ENCODE measurements at regions not wholly inside any gene's neighbourhood (a gene's known extent, or its start where the extent isn't known, plus 50 kb on each side); places are given as distances from the start of the nearest gene placed in this dataset.

GRCh38 chr13:73325723-73326558, 267.1 kb downstream of the KLF5 start:
- TF ChIP-seq, protein P1, sequence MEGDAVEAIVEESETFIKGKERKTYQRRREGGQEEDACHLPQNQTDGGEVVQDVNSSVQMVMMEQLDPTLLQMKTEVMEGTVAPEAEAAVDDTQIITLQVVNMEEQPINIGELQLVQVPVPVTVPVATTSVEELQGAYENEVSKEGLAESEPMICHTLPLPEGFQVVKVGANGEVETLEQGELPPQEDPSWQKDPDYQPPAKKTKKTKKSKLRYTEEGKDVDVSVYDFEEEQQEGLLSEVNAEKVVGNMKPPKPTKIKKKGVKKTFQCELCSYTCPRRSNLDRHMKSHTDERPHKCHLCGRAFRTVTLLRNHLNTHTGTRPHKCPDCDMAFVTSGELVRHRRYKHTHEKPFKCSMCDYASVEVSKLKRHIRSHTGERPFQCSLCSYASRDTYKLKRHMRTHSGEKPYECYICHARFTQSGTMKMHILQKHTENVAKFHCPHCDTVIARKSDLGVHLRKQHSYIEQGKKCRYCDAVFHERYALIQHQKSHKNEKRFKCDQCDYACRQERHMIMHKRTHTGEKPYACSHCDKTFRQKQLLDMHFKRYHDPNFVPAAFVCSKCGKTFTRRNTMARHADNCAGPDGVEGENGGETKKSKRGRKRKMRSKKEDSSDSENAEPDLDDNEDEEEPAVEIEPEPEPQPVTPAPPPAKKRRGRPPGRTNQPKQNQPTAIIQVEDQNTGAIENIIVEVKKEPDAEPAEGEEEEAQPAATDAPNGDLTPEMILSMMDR (IDR thresholded peaks at IDR 0.05) = no peak
- no peak for TF ChIP-seq SIN3A (IDR thresholded peaks at IDR 0.05; ENCODE audit: borderline replicate concordance, insufficient read depth, low read depth, low read length)
